K562 (cell line): ENCODE measurements at regions not wholly inside any gene's neighbourhood (a gene's known extent, or its start where the extent isn't known, plus 50 kb on each side); places are given as distances from the start of the nearest gene placed in this dataset.

ENCODE experiments used
- ARID1B ChIP-seq: fragments of 450-650 bp; IDR thresholded peaks from 2 replicates; pipeline ENCODE4 v1.6.1; 2016; ENCODE audit warnings: antibody characterized with exemption, mild to moderate bottlenecking, inconsistent platforms
- CBFA2T2 ChIP-seq: fragments of 450-650 bp; conservative IDR thresholded peaks from 2 replicates; pipeline ENCODE4 v1.6.1; 2017; ENCODE audit warnings: mild to moderate bottlenecking
- CLOCK ChIP-seq: fragments of 250-450 bp; sonication (Bioruptor Pico); IDR thresholded peaks from 2 replicates; pipeline ENCODE4 v1.4.0; 2020; ENCODE audit warnings: mild to moderate bottlenecking, moderate library complexity, borderline replicate concordance
- CXXC5 ChIP-seq: fragments of 250-450 bp; sonication (Bioruptor Pico); IDR thresholded peaks from 2 replicates; pipeline ENCODE4 v1.8.0; 2022; ENCODE audit warnings: inconsistent platforms, mild to moderate bottlenecking, moderate library complexity
- E2F4 ChIP-seq: sonication (generic); formaldehyde crosslinking; IDR thresholded peaks from 2 replicates; pipeline ENCODE4 v1.8.0; 2022; ENCODE audit warnings: mild to moderate bottlenecking, low read depth, missing genetic modification reagents
- ESRRA ChIP-seq: fragments of 450-650 bp; IDR thresholded peaks from 2 replicates; pipeline ENCODE4 v1.6.1; 2014; ENCODE audit warnings: low read depth, mild to moderate bottlenecking, moderate library complexity, borderline replicate concordance
- GMEB1 ChIP-seq: fragments of 250-450 bp; sonication (Bioruptor Pico); IDR thresholded peaks from 2 replicates; pipeline ENCODE4 v1.4.0; 2020; ENCODE audit warnings: mild to moderate bottlenecking
- MEF2A ChIP-seq: IDR thresholded peaks from 2 replicates; pipeline ENCODE4 v1.6.1; 2011; ENCODE audit warnings: low read depth, mild to moderate bottlenecking, low read length, moderate library complexity; ENCODE audit not compliant: control insufficient read depth
- MEF2D ChIP-seq: conservative IDR thresholded peaks from 2 replicates; pipeline ENCODE4 v1.6.1; 2016; ENCODE audit warnings: low read depth, missing genetic modification characterization, missing compliant biosample characterization
- PPARD ChIP-seq: fragments of 250-450 bp; sonication (Bioruptor Pico); IDR thresholded peaks from 2 replicates; pipeline ENCODE4 v1.8.0; 2022; ENCODE audit warnings: inconsistent platforms, mild to moderate bottlenecking, moderate library complexity
- STAG1 ChIP-seq: sonication (generic); formaldehyde crosslinking; IDR thresholded peaks from 2 replicates; pipeline ENCODE4 v1.5.0; 2020; ENCODE audit warnings: missing genetic modification reagents, borderline replicate concordance
- THRA ChIP-seq: fragments of 450-650 bp; IDR thresholded peaks from 2 replicates; pipeline ENCODE4 v1.6.1; 2017; ENCODE audit warnings: mild to moderate bottlenecking, moderate library complexity
- ZNF174 ChIP-seq: fragments of 250-450 bp; sonication (Bioruptor Pico); IDR thresholded peaks from 2 replicates; pipeline ENCODE4 v1.4.0; 2020; ENCODE audit warnings: mild to moderate bottlenecking
- ZNF175 ChIP-seq: fragments of 200-800 bp; sonication (Bioruptor generic); IDR thresholded peaks from 2 replicates; pipeline ENCODE4 v1.6.1; 2016; ENCODE audit warnings: low read depth, mild to moderate bottlenecking, missing genetic modification characterization, missing compliant biosample characterization
- TF ChIP-seq, protein P1 (sequence below): fragments of 200-800 bp; sonication (Bioruptor generic); IDR thresholded peaks from 2 replicates; pipeline ENCODE4 v1.6.1; 2017; ENCODE audit warnings: missing genetic modification characterization, missing compliant biosample characterization
- TF ChIP-seq, protein P2 (sequence below): fragments of 250-450 bp; sonication (Bioruptor Pico); IDR thresholded peaks from 2 replicates; pipeline ENCODE4 v1.4.0; 2020
- TF ChIP-seq, protein P3 (sequence below): fragments of 450-650 bp; formaldehyde crosslinking; IDR thresholded peaks from 2 replicates; pipeline ENCODE4 v1.4.0; 2020; ENCODE audit warnings: mild to moderate bottlenecking, moderate library complexity

- TF ChIP-seq, protein P1, sequence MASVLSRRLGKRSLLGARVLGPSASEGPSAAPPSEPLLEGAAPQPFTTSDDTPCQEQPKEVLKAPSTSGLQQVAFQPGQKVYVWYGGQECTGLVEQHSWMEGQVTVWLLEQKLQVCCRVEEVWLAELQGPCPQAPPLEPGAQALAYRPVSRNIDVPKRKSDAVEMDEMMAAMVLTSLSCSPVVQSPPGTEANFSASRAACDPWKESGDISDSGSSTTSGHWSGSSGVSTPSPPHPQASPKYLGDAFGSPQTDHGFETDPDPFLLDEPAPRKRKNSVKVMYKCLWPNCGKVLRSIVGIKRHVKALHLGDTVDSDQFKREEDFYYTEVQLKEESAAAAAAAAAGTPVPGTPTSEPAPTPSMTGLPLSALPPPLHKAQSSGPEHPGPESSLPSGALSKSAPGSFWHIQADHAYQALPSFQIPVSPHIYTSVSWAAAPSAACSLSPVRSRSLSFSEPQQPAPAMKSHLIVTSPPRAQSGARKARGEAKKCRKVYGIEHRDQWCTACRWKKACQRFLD (CRISPR knock-in tag) = 0 out of 2 replicates have a peak, but pooled peaks have one; percentile 52
- TF ChIP-seq PPARD (CRISPR knock-in tag) (no peak), ZNF174 (CRISPR knock-in tag) (no peak), MEF2D (tag) (no peak), STAG1 (CRISPR knock-in tag) (no peak), ESRRA (peak; percentile 86), MEF2A (no peak), ZNF175 (CRISPR knock-in tag) (peak; percentile 52; the same call in 1 of the 2 replicates), GMEB1 (no peak), CXXC5 (peak; percentile 45; the same call in 1 of the 2 replicates), THRA (no peak), CBFA2T2 (peak; percentile 52), CLOCK (CRISPR knock-in tag) (no peak), ARID1B (peak; percentile 34; the same call in 1 of the 2 replicates), E2F4 (CRISPR knock-in tag) (no peak)
- TF ChIP-seq, protein P2, sequence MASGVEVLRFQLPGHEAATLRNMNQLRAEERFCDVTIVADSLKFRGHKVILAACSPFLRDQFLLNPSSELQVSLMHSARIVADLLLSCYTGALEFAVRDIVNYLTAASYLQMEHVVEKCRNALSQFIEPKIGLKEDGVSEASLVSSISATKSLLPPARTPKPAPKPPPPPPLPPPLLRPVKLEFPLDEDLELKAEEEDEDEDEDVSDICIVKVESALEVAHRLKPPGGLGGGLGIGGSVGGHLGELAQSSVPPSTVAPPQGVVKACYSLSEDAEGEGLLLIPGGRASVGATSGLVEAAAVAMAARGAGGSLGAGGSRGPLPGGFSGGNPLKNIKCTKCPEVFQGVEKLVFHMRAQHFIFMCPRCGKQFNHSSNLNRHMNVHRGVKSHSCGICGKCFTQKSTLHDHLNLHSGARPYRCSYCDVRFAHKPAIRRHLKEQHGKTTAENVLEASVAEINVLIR = no peak
- TF ChIP-seq, protein P3, sequence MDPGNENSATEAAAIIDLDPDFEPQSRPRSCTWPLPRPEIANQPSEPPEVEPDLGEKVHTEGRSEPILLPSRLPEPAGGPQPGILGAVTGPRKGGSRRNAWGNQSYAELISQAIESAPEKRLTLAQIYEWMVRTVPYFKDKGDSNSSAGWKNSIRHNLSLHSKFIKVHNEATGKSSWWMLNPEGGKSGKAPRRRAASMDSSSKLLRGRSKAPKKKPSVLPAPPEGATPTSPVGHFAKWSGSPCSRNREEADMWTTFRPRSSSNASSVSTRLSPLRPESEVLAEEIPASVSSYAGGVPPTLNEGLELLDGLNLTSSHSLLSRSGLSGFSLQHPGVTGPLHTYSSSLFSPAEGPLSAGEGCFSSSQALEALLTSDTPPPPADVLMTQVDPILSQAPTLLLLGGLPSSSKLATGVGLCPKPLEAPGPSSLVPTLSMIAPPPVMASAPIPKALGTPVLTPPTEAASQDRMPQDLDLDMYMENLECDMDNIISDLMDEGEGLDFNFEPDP (CRISPR knock-in tag) = no peak
Observed at GRCh38 chr6:79796197-79796596, 151.2 kb downstream of the ELOVL4 start (continued).
